HG03039 (cell line): ENCODE measurements at regions not wholly inside any gene's neighbourhood (a gene's known extent, or its start where the extent isn't known, plus 50 kb on each side); places are given as distances from the start of the nearest gene placed in this dataset.

ENCODE experiments used
- ATAC-seq: cut with Tn5 transposase; IDR thresholded peaks from one replicate; pipeline ENCODE4 v1.9.1; 2021; ENCODE audit warnings: mild to moderate bottlenecking, moderate library complexity; ENCODE audit not compliant: unreplicated experiment

DNA sequence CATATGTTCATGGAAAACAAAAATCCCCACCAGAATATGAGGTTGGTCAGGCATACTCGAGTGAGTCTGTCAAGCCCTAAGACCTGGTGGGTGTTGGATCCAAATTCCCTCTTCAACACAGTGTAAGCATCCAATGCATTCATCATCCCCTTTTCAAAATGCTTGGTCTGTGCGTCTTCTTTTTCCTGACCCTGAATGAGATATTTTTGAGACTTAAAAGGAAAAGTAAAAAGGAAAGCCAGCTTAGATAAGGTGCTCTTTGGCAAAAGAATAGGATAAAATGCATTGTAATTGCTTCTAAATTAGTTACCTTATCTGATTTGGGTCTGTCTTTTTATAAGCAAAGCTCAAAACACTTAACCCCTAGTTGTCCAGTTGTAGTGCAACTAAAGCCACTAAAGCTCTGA lies 331.5 kb downstream of the PTEN start:
- ATAC-seq: no peak

DNA sequence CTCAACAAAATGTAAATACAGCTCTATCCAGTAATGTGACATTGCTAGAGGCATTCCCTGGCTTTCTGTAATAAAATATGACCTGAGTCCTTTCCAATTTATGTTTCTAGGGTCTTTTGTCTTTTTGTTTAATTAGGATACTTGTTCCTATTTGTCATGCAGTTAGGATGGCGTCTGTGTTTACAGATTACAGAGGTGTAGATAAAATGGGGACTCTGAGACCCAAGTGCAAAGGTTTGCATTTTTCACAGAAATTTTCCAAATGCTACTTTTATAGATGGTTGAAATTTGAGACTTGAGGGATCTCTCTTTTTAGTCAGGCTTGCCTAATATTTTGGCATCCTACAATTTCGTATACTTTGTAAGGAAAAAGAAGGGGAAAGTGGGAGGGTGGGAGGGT lies 332.4 kb downstream of the PTEN start:
- no peak for ATAC-seq

DNA sequence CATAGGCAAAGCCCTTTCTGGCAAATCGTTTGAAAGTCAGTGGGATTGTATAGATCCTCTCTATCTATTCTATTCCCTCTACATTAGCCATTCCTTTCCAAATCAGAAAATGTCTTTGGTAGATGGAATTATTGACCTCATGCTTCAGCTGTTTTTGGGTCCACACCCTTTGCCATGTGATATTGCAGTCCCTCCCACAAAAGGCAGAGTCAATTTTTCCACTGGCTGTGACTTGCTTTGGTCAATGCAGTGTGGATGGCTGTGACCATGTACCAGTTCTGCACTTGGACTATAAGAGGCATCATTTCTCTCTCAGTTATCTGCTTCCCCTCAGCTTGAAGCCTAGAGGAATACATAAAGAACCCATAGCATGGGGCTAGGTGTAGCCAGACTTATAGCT lies 332.9 kb downstream of the PTEN start:
- ATAC-seq: no peak

DNA sequence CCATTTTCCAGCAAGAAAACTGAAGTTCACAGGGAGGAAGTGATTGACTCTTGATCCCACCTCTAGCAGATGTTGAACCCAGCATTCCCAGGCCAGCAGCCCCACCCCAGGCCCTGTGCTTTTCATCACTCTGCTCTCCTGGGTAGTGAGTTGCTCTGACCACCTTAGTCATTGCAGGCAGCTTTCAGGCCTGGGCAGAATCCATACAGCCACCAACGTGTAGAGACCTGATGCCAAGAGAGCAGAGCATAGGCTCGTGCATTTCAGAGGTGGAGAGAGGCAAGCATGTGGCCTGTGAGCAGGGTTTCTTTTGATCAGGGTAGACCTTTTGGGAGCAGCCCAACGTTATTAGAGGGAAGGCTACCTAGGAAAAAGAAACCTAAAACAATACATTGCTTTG lies 334.6 kb downstream of the PTEN start:
- ATAC-seq: no peak

DNA sequence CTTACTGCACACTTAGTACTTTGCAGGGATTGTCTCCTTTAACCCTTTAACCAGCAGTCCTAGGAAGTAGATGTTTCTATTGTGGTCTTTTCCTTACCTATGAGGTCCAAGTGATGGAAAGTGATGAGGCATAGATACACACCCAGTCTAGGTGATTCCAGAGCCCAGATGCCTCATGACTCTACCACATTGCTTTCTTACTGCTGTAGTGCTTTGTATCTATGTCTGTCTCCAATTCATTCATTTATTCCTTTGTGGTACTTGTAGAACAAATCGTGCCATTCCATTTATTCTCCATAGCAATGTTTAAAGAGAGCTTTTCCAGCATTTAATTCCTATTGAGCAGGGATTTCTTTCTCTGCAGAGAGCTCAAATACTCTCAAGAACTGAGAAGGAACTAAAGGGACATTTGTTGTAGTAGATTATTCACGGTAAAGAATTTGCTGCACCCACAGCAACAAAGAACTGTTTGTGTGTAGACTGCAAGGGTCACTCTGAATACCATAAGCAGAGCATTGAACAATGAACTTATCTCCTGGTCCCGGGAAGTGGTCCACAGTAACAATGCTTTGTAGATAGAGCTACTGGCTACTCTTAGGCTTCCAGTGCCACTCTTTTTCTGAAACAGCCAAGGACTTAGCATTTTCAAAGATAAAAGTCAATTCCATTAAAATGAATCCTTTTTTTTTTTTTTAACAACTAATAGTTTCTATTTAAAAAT lies 337.0 kb downstream of the PTEN start:
- no peak for ATAC-seq

DNA sequence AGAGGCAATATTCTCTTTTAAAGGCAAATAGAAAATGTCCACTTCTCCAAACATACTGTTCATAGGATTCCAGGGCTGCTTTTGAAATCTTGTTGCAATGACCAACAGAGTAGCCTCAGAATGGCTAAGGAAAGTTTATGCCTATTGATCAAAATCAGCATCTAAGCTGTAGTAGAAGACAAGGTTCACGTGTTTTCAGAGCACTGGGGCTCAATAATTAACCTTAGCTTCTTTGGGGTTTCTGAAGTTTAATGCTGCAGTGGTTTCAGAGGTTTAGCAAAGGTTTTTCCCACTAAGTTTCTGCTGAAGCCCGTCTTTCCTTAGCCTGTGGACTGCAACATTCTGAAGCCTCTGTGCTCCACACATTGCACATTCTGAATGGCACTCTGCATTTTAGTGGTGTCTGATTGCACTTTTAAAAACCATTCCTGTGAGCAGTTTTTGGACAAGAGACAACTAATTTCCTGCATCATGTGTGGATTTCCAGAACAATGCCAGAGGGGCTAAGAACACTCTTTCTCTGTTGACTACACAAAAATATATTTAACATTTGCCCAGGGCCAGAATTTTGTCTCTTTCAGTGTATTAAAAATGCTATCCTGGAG lies 342.5 kb downstream of the PTEN start:
- no peak for ATAC-seq

DNA sequence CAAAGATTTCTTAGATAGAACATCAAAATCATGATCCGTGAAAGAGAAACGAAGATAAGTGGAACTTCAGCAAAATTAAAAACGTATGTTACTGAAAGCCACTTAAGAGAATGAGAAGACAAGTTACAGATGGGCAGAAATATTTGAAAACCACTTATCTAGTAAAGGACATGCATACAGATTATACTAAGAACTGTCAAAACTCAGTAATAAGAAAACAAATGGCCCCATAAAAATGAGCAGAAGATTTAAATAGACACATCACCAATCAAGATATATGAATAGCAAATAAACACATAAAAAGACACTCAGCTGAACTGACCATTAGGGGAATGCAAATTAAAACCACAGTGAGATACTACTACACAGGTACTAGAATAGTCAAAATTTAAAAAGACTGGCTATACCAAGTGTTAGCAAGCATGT lies 343.7 kb downstream of the PTEN start:
- ATAC-seq: no peak

DNA sequence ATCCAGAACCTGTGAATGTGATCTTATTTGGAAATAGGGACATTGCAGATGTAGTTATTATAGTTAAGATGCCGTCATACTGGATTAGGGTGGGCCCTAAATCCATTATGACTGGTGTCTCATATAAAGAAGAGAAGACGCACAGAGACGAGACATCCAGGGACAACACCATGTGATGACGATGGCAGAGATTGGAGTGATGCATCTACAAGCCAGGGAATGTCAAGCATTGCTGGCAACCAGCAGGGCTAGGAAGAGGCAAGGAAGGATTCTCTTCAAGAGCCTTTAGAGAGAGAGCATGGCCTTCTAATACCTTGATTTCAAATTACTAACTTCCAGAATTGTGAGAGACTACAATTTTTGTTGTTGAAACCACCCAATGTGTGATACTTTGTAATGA lies 345.8 kb downstream of the PTEN start:
- no peak for ATAC-seq

DNA sequence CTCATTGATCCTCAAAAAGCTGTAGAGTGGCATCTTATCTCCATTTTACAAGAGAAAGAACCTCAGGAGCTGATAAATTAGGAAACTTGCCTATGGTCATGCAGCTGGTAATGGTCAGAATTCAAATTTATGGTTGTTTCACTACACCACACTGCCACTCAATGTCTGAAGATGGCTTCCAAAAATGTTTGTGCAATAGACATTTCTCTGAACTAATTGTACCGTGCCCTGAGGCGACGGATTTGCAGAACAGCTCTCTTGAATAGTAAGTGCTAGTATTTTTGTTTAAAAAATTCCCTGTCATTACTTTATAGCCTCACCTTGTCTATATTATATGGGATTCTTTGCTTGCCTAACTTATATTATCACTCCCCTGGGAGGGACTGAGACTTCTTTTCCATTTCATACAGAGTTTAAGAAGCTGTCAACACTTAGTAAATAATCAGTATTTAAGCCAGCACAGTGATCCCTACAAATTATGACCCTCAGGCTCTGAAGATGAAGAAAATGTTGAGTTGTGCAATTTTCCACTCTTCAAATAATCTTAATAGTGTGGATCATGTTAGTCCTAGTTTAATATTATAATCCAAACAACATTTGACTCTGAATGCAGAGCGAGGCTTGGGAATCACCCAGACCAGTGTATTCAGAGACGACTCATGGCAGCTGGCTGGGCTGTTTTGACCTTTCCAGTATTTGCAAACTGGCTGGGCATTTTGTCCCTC lies 346.6 kb downstream of the PTEN start:
- no peak for ATAC-seq

DNA sequence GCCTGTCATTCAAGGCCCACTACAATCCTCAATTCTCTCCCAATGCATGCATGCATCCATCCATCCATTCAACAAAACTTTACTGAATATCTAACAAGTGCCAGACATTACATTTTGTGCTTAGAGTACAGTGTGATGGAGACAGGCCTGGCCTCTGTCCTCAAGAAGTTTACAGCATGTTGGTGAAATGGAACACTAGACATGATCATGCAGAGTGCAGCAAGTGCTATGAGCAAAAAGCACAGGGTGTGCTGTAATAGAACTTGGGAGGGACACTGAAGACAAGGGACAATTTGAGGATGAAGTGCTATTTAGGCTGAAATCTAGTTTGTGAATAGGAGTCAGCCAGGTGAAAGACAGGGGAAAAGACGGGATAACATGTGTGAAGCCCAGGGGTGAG lies 347.8 kb downstream of the PTEN start:
- no peak for ATAC-seq

DNA sequence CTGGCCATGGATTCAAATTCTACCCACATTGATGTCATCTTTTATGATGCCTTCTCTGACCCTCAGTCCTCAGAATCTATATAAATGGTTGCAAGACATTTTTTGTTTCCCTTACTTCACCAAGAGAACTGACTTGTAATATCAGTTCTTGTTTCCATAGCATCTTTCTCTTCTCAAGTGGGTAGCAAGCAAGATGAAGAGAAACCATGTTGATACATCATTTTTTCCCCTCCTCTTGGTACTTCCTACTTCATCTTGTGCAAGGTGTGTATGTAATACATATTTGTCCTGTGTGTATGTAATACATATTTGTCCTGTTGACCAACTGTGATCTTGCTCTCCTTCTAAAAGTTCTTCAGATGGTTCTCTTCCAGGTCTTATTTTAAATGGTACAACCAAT lies 348.6 kb downstream of the PTEN start:
- ATAC-seq: no peak

DNA sequence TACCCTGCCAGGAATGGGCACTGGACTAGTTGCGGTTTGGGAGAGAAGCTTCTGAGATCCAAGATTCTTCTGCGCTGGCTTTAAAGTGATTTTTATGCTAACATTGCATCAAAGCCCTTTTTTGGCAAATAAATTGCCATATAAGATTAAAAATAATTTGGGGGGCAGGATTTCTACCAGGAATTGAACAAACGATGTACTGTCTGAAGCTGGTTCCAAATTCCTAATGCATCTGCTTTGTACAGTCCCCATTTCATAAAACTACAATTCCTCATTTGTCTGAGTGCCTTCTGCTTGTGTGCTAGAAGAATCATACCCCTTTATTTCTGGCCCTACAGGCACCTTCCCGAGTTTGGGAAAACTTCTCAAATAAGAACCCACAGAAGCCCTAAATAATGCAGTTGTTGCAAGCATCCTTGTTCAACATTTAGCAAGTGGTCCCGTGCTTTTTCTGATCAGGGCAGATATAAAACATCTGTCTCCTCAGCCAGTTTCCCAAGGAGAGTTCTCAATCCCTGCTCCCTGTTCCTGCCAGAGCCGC lies 349.7 kb downstream of the PTEN start:
- no peak for ATAC-seq

DNA sequence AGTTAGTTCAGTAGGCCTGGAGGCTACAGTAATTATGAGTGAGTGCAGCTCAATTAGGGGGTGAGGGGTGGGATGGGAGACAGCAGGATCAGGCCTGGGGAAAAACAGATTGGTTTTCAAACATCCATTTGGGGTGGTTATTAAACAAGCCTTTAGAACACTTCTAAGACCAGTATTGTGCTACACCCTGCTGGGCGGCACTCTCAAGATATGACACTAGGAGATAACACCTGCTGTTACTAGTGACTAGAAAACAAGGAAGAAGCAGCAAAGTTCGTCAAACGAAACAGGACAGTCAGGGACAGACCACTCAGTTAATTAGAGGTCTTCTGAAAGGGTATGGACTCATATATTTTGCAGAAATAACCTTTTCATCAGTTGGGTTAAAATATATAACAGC lies 353.6 kb downstream of the PTEN start:
- ATAC-seq: no peak

DNA sequence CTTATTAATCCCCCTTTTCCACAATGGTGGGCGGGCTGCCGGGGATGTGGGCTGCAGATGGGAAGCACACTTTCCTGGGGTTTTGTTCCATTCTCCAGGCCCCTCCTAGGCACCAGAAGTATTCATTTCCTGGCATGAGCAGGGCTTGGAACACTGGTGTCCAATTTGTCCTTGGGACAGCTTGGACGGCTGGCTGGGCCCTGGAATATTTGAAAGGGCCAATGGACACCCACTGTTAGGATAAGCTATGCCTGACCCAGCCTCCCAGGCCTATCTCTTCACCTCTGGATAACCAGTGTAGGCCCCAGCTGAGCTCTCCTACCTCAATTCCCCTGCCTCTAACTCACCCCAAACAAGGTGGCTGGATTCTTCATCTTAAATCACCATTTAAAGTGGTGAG lies 354.9 kb downstream of the PTEN start:
- no peak for ATAC-seq

DNA sequence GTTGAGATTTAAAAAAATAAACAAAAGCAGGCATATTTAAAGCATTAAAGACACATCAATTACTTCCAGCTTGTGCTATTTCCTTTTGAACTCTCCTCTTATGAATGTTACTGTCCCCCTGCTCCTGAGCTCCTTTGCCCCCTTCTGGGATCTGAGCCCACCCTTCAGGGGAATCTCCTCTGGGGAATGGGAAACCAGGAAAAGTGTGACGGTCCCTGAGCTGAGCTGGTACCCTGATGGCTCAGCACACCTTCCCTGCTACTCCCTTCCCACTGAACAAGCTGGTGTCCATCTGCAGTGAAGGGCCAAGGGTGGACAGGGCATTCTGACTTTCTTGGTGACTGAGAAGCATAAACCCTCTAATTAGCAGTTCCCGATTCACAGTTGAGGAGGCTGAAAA lies 356.3 kb downstream of the PTEN start:
- no peak for ATAC-seq

DNA sequence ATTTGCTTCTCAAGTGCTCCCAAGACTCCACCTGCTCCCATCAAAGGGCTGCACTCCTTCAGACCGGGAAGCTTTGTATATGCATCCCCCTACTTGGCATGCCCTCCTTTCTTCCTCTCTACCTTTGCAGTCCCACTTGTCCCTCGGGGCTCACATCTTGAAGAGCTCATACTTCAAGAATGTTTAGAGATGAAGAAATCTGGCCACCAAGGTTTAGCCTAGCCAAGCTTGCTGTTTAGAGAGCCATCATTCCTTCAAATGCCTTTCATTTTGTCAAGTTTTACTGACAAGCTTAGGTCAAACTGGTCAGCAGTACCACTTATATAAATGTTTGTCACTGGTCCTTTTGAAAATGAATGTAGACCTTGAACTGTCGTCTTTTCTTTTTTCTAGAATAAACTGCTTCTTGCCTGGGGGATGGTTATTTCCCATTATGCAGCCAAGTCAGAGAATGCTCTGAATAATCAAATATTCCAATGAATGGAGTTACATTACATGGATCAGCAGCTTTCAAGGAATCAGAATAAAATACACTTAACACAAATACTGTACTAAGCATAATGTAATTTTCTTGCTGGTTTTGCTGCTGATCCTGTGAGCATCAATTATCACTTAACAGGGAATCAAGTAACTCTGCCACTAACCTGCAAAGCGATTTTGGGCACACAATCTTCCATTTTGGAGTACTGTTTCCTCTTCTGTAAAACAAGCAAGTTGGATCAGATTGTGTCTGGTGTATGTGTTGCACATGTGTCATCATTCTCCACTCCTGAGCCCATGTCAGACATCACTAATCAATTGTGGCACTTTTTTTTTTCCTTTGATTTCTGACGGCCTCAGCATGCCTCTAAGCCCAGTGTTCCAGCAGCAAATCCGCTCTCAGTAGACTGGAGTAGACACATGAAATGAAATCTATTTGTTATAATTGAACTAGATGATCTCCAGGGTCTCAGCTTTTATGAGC lies 357.9 kb downstream of the PTEN start:
- no peak for ATAC-seq

DNA sequence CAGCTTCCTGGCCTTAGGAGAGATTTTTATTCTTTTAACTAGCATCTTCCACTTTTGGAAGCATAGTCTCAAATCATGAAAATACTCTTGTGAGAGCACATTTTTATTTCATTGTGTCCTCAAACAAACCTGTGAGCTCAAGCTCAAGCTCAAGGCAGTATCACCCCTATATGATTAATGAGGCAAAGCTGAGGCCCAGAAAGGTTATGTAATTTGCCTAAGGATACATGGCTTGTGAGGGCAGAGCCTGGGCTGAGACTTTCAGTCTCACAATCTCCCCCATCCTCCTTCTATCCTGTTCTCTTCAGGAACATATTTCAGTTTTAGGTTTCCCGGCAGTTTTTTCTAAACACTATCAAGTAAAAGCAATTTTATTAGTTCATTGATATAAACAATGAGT lies 359.5 kb downstream of the PTEN start:
- no peak for ATAC-seq
